Tibial nerve (tissue), 4 donors: ENCODE measurements at regions not wholly inside any gene's neighbourhood (a gene's known extent, or its start where the extent isn't known, plus 50 kb on each side); places are given as distances from the start of the nearest gene placed in this dataset.
"Not testable (repeated sequence)": the region's sequence is repeated elsewhere in the genome, so short reads cannot be mapped to it uniquely, and the experiment has no call there.

Experiments
- CTCF ChIP-seq, 5 experiments: fragments of 200-600 bp in 3 of 5; fragments of 450-650 bp in 2 of 5; sonication (generic) in 3 of 5; IDR thresholded peaks; one replicate each; pipeline ENCODE4 v1.5.1; 2016 to 2019; ENCODE audit warnings: antibody characterized with exemption in 5 of 5, mild to moderate bottlenecking in 3 of 5, moderate library complexity in 2 of 5
- EP300 ChIP-seq, 2 donors: sonication (generic); formaldehyde crosslinking; IDR thresholded peaks; one replicate each; pipeline ENCODE4 v1.6.1; 2017; ENCODE audit warnings: antibody characterized with exemption in 2 of 2, mild to moderate bottlenecking in 1 of 2

- not testable (repeated sequence) for TF ChIP-seq CTCF, EP300 (IDR thresholded peaks at IDR 0.05)
Observed at GRCh38 chr9:65385655-65386024, 100.6 kb upstream of the FOXD4L5 start.
